H1 (cell line): ENCODE measurements at regions not wholly inside any gene's neighbourhood (a gene's known extent, or its start where the extent isn't known, plus 50 kb on each side); places are given as distances from the start of the nearest gene placed in this dataset.
"Not testable (repeated sequence)": the region's sequence is repeated elsewhere in the genome, so short reads cannot be mapped to it uniquely, and the experiment has no call there.

ENCODE experiments used
- CTCF ChIA-PET: fragments of 300-600 bp; sonication (Branson Sonifier 250); formaldehyde crosslinking; loops from one replicate; lab custom pipeline; 2021; ENCODE audit not compliant: partially characterized antibody; lab: Charles Lee
- POLR2A ChIA-PET: fragments of 300-600 bp; sonication (Branson Sonifier 250); formaldehyde crosslinking; loops from one replicate; lab custom pipeline; 2021; ENCODE audit warnings: inconsistent platforms; ENCODE audit not compliant: partially characterized antibody; lab: Charles Lee
- DNase-seq, 2 experiments: peaks; one replicate each; pipeline versions ENCODE4 v3.0.0 to v3.0.0-alpha.2; 2010 to 2022; ENCODE audit warnings: low spot score in 2 of 2, low read depth in 1 of 2, mixed read lengths in 1 of 2
- FAIRE-seq: peaks from 2 replicates; lab custom pipeline; 2011; peaks lifted over from hg19 to GRCh38; lab: Jason Lieb, UNC
- H2AFZ ChIP-seq: 2 replicates; pipeline ENCODE4 v1.8.1; 2012; ENCODE audit warnings: low read length, inconsistent platforms
- H2AK5ac ChIP-seq: 2 replicates; pipeline ENCODE4 v1.6.1; 2013; ENCODE audit warnings: low read depth, low read length
- H2BK120ac ChIP-seq: replicated peaks from 2 replicates; pipeline ENCODE3; 2013; ENCODE audit warnings: low read depth, low read length, inconsistent platforms
- H2BK12ac ChIP-seq: 2 replicates; pipeline ENCODE4 v1.6.1; 2013; ENCODE audit warnings: low read depth, low read length
- H2BK15ac ChIP-seq: 2 replicates; pipeline ENCODE4 v1.6.1; 2013; ENCODE audit warnings: low read length
- H2BK20ac ChIP-seq: 2 replicates; pipeline ENCODE4 v1.6.1; 2013; ENCODE audit warnings: low read length
- H2BK5ac ChIP-seq: 2 replicates; pipeline ENCODE4 v1.6.1; 2013; ENCODE audit warnings: low read depth, low read length
- H3K14ac ChIP-seq: 2 replicates; pipeline ENCODE4 v1.6.1; 2013; ENCODE audit warnings: inconsistent platforms; ENCODE audit not compliant: insufficient read length
- H3K18ac ChIP-seq: 2 replicates; pipeline ENCODE4 v1.6.1; 2013; ENCODE audit warnings: low read length; ENCODE audit errors: extremely low read depth
- H3K23ac ChIP-seq: 2 replicates; pipeline ENCODE4 v1.6.1; 2013; ENCODE audit warnings: inconsistent platforms; ENCODE audit not compliant: insufficient read length
- H3K23me2 ChIP-seq: 2 replicates; pipeline ENCODE4 v1.6.1; 2013; ENCODE audit warnings: low read depth, low read length
- H3K27ac ChIP-seq: 2 replicates; pipeline ENCODE4 v1.6.1; 2011; ENCODE audit warnings: low read depth, low read length, inconsistent platforms
- H3K27me3 ChIP-seq, 4 experiments: replicated peaks in 1 of 4; 1 replicate in 1 of 4; 2 replicates in 3 of 4; pipeline versions ENCODE4 v1.6.1 to v1.8.1; 2011 to 2013; ENCODE audit warnings: low read length in 3 of 4, mild to moderate bottlenecking in 3 of 4, inconsistent platforms in 2 of 4, mixed read lengths in 2 of 4, moderate library complexity in 1 of 4; ENCODE audit not compliant: control insufficient read depth in 3 of 4, insufficient read depth in 3 of 4; ENCODE audit errors: extremely low read depth in 1 of 4
- H3K36me3 ChIP-seq, 4 experiments: 2 replicates each; pipeline versions ENCODE4 v1.6.1 to v1.8.1; 2011 to 2013; ENCODE audit warnings: mild to moderate bottlenecking in 4 of 4, low read length in 3 of 4, moderate library complexity in 2 of 4, control low read depth in 1 of 4, inconsistent platforms in 1 of 4; ENCODE audit not compliant: insufficient read depth in 4 of 4, control insufficient read depth in 2 of 4
- H3K4ac ChIP-seq: replicated peaks from 2 replicates; pipeline ENCODE3; 2013; ENCODE audit warnings: low read length, low read depth, mixed read lengths, inconsistent platforms; ENCODE audit not compliant: insufficient read length
- H3K4me1 ChIP-seq, 4 experiments: replicated peaks in 1 of 4; 1 replicate in 1 of 4; 2 replicates in 3 of 4; pipeline versions ENCODE4 v1.6.1 to v1.8.1; 2011 to 2013; ENCODE audit warnings: low read length in 3 of 4, inconsistent platforms in 2 of 4, mixed read lengths in 1 of 4; ENCODE audit not compliant: insufficient read depth in 4 of 4, control insufficient read depth in 3 of 4
- H3K4me2 ChIP-seq, 2 experiments: 2 replicates each; pipeline versions ENCODE4 v1.6.1 to v1.8.1; 2011 to 2013; ENCODE audit warnings: low read depth in 2 of 2, low read length in 2 of 2, control low read depth in 1 of 2, inconsistent platforms in 1 of 2, mild to moderate bottlenecking in 1 of 2; ENCODE audit not compliant: insufficient read depth in 1 of 2
- H3K4me3 ChIP-seq, 4 experiments: fragments of 200-600, 300-600 bp in 1 of 4; sonication (generic), shearing (Covaris generic), sonication (Bioruptor Twin) in 1 of 4; 2 replicates each; pipeline versions ENCODE4 v1.5.1 to v1.8.1; 2011 to 2016; ENCODE audit warnings: low read length in 4 of 4, low read depth in 3 of 4, control low read depth in 2 of 4, inconsistent platforms in 2 of 4, mild to moderate bottlenecking in 2 of 4, mixed read lengths in 1 of 4, moderate library complexity in 1 of 4; ENCODE audit not compliant: insufficient read depth in 2 of 4; ENCODE audit errors: extremely low read depth in 1 of 4
- H3K56ac ChIP-seq: replicated peaks from 2 replicates; pipeline ENCODE3; 2013; ENCODE audit warnings: low read depth, mild to moderate bottlenecking, mixed read lengths, low read length, inconsistent platforms; ENCODE audit not compliant: insufficient read length
- H3K79me1 ChIP-seq: 2 replicates; pipeline ENCODE4 v1.6.1; 2013; ENCODE audit warnings: low read depth, low read length, control low read depth
- H3K79me2 ChIP-seq, 2 experiments: 2 replicates each; pipeline versions ENCODE4 v1.6.1 to v1.8.1; 2012 to 2013; ENCODE audit warnings: low read length in 2 of 2, mild to moderate bottlenecking in 2 of 2, inconsistent platforms in 1 of 2; ENCODE audit not compliant: insufficient read depth in 2 of 2, control insufficient read depth in 1 of 2
- H3K9ac ChIP-seq, 4 experiments: replicated peaks in 1 of 4; 1 replicate in 1 of 4; 2 replicates in 3 of 4; pipeline versions ENCODE4 v1.6.1 to v1.8.1; 2011 to 2013; ENCODE audit warnings: low read depth in 3 of 4, low read length in 3 of 4, control low read depth in 2 of 4, mild to moderate bottlenecking in 2 of 4, moderate library complexity in 2 of 4, inconsistent platforms in 1 of 4; ENCODE audit errors: extremely low read depth in 1 of 4
- H3K9me3 ChIP-seq, 2 experiments: 2 replicates each; pipeline versions ENCODE4 v1.6.1 to v1.8.1; 2012 to 2013; ENCODE audit warnings: mild to moderate bottlenecking in 2 of 2, moderate library complexity in 2 of 2, control low read depth in 1 of 2, inconsistent platforms in 1 of 2, low read depth in 1 of 2, low read length in 1 of 2, mixed read lengths in 1 of 2; ENCODE audit not compliant: insufficient read depth in 2 of 2
- H4K20me1 ChIP-seq, 2 experiments: replicated peaks in 1 of 2; 2 replicates each; pipeline versions ENCODE3 to v1.8.1; 2011 to 2013; ENCODE audit warnings: inconsistent platforms in 2 of 2, low read length in 2 of 2, mild to moderate bottlenecking in 1 of 2; ENCODE audit not compliant: insufficient read depth in 2 of 2, control insufficient read depth in 1 of 2
- H4K5ac ChIP-seq: 2 replicates; pipeline ENCODE4 v1.6.1; 2013; ENCODE audit warnings: low read length, low read depth, mixed read lengths, inconsistent platforms; ENCODE audit not compliant: insufficient read length
- H4K8ac ChIP-seq: 2 replicates; pipeline ENCODE4 v1.8.0; 2013; ENCODE audit warnings: mild to moderate bottlenecking, moderate library complexity, low read length, inconsistent platforms; ENCODE audit not compliant: insufficient read depth; ENCODE audit errors: extremely low read depth
- H4K91ac ChIP-seq: replicated peaks from 2 replicates; pipeline ENCODE3; 2013; ENCODE audit warnings: low read length, mixed read lengths, inconsistent platforms; ENCODE audit not compliant: insufficient read length
- WGBS, 2 experiments: shearing (Covaris generic) in 1 of 2; methylation state at CpG; one replicate each; pipeline versions ENCODE4 v1.1.6 to v1.1.7; 2013 to 2015; ENCODE audit warnings: low lambda C conversion rate in 2 of 2, mixed read lengths in 2 of 2, inconsistent platforms in 1 of 2, low coverage in 1 of 2, missing lambda C conversion rate in 1 of 2; ENCODE audit not compliant: insufficient replicate concordance in 2 of 2, insufficient coverage in 1 of 2, insufficient read length in 1 of 2; ENCODE audit errors: extremely low coverage in 1 of 2, missing lambda C conversion rate in 1 of 2; 5-methylcytosine and 5-hydroxymethylcytosine counted together

DNA sequence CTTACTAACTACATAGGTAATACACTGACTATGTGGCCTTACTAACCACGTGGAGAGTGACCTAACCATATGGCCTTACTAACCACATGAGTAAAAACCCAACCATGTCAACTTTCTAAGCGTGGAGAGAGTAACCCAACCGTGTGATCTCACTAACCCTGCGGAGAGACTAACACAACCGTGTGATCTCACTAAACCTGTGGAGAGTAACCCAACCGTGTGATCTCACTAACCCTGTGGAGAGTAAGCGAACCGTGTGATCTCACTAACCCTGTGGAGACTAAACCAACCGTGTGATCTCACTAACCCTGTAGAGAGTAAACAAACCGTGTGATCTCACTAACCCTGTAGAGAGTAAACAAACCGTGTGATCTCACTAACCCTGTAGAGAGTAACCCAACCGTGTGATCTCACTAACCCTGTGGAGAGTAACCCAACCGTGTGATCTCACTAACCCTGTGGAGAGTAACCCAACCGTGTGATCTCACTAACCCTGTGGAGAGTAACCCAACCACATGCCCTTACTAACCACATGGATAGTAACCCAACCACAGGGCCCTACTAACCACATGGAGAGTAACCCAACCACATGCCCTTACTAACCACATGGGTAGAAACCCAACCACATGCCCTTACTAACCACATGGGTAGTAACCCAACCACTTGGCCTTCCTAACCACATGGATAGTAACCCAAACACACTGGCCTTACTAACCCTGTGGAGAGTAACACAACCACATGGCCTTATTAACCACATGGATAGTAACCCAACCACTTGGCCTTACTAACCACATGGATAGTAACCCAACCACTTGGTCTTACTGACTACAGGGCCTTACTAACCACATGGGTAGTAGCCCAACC, 112.6 kb downstream of the DRD1 start:
- H2BK15ac ChIP-seq, H3K4ac ChIP-seq, H3K56ac ChIP-seq, H2BK120ac ChIP-seq, H3K4me2 ChIP-seq, H4K5ac ChIP-seq, H3K14ac ChIP-seq, DNase-seq, H2AFZ ChIP-seq, H3K36me3 ChIP-seq, H2BK5ac ChIP-seq, H4K91ac ChIP-seq, H3K18ac ChIP-seq, FAIRE-seq, H2AK5ac ChIP-seq, H3K79me1 ChIP-seq, CTCF ChIA-PET, POLR2A ChIA-PET, H3K23me2 ChIP-seq, H2BK12ac ChIP-seq, H3K23ac ChIP-seq, H3K79me2 ChIP-seq, H3K27ac ChIP-seq, H3K4me3 ChIP-seq, H3K4me1 ChIP-seq, H3K27me3 ChIP-seq, H4K20me1 ChIP-seq, H4K8ac ChIP-seq, H3K9ac ChIP-seq, H2BK20ac ChIP-seq, H3K9me3 ChIP-seq: not testable (repeated sequence)
- WGBS, 2 experiments = 84% methylated on average over 14 of the region's 14 CpGs; no CpG with 5 or more reads in 1 of the 2 experiments
